Endothelial cell (in vitro differentiated cells): ENCODE measurements at regions not wholly inside any gene's neighbourhood (a gene's known extent, or its start where the extent isn't known, plus 50 kb on each side); places are given as distances from the start of the nearest gene placed in this dataset.

Experiments
- DNase-seq: peaks from one replicate; pipeline ENCODE4 v3.0.0; 2021; ENCODE audit warnings: low spot score
- H3K27ac Mint-ChIP-seq: one replicate; pipeline ENCODE4 v1.8.0; 2021; ENCODE audit warnings: mixed read lengths, inconsistent platforms; ENCODE audit not compliant: unreplicated experiment
- H3K27me3 Mint-ChIP-seq: one replicate; pipeline ENCODE4 v1.8.0; 2021; ENCODE audit warnings: mild to moderate bottlenecking, moderate library complexity, mixed read lengths, inconsistent platforms; ENCODE audit not compliant: unreplicated experiment
- H3K36me3 Mint-ChIP-seq: one replicate; pipeline ENCODE4 v1.8.0; 2021; ENCODE audit warnings: mild to moderate bottlenecking, low read depth, mixed read lengths, inconsistent platforms; ENCODE audit not compliant: unreplicated experiment
- H3K4me1 Mint-ChIP-seq: one replicate; pipeline ENCODE4 v1.8.0; 2021; ENCODE audit warnings: mild to moderate bottlenecking, mixed read lengths, inconsistent platforms; ENCODE audit not compliant: unreplicated experiment
- H3K4me3 Mint-ChIP-seq: one replicate; pipeline ENCODE4 v1.8.0; 2021; ENCODE audit warnings: mild to moderate bottlenecking, mixed read lengths, inconsistent platforms; ENCODE audit not compliant: unreplicated experiment
- H3K9me3 Mint-ChIP-seq: one replicate; pipeline ENCODE4 v1.8.0; 2021; ENCODE audit warnings: mixed read lengths, inconsistent platforms; ENCODE audit not compliant: unreplicated experiment
- TF ChIP-seq, protein P1 (sequence below): fragments of 200-600 bp; sonication (generic); IDR thresholded peaks from one replicate; pipeline ENCODE4 v1.5.0; 2021; ENCODE audit warnings: antibody characterized with exemption; ENCODE audit not compliant: unreplicated experiment

DNA sequence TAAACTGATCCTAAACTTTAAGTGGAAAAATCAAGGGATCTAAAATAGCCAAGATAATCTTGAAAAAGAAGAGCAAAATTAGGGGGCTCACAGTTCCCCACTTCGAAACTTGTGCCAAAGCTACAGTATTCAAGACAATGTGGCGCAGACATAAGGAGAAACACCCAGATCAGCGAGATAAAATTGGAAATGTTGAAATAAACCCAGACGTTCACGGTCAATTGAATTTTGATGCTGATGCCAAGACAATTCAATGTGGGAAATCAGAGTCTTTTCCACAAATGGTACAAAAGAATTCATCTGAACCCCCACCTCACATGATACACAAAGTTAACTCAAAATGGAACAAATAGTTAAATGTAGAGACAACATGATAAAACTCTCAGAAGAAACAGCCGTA lies 601.6 kb downstream of the BRD1 start:
- TF ChIP-seq, protein P1, sequence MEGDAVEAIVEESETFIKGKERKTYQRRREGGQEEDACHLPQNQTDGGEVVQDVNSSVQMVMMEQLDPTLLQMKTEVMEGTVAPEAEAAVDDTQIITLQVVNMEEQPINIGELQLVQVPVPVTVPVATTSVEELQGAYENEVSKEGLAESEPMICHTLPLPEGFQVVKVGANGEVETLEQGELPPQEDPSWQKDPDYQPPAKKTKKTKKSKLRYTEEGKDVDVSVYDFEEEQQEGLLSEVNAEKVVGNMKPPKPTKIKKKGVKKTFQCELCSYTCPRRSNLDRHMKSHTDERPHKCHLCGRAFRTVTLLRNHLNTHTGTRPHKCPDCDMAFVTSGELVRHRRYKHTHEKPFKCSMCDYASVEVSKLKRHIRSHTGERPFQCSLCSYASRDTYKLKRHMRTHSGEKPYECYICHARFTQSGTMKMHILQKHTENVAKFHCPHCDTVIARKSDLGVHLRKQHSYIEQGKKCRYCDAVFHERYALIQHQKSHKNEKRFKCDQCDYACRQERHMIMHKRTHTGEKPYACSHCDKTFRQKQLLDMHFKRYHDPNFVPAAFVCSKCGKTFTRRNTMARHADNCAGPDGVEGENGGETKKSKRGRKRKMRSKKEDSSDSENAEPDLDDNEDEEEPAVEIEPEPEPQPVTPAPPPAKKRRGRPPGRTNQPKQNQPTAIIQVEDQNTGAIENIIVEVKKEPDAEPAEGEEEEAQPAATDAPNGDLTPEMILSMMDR, result no peak
- Mint-ChIP-seq H3K27ac (no peak overlapping the region), H3K27me3 (peaks cover 2% of the 10 kb centered on the region), H3K9me3 (no peaks in the 10 kb centered on the region), H3K4me1 (no peaks in the 10 kb centered on the region), H3K36me3 (no peaks in the 10 kb centered on the region), H3K4me3 (no peak overlapping the region)
- DNase-seq, result no peak

DNA sequence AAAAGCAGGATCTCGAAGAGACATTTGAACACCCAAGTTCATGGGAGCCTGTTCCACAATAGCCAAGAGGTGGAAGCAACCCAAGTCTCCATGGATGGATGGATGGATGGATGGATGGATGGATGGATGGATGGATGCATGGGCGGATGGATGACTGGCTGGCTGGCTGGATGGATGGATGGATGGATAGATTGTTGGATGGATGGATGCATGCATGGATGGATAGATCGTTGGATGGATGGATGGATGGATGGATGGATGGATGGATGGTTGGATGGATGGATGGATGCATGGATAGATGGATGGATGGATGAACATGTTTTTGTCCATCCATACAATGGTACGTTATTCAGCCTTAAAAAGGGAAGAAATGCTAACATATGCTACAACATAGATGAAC lies 603.4 kb downstream of the BRD1 start:
- Mint-ChIP-seq H3K36me3 (no peaks in the 10 kb centered on the region), H3K4me3 (no peak overlapping the region), H3K4me1 (no peaks in the 10 kb centered on the region), H3K27ac (no peak overlapping the region), H3K27me3 (peaks cover 2% of the 10 kb centered on the region), H3K9me3 (no peaks in the 10 kb centered on the region)
- no peak for DNase-seq
- TF ChIP-seq, protein P1, result no peak

DNA sequence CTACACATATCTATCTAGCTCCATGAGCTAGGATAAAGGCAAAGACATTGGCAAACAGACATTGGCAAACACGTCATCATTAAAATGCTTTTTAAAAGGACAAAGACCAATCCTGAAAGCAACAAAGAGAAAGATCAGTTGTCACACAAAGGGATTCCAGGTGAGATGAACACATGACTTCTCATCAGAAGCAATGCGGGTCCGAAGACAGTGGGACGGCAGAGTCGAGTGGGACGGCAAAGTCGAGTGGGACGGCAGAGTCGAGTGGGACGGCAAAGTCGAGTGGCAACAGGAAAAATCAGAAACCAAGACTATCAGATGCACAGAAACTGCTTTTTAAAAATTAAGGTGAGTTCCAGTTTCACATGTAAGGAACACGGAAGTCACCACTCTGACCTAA lies 609.5 kb downstream of the BRD1 start:
- Mint-ChIP-seq H3K27me3 (peaks cover 2% of the 10 kb centered on the region), H3K36me3 (no peaks in the 10 kb centered on the region), H3K4me3 (no peak overlapping the region), H3K4me1 (no peaks in the 10 kb centered on the region), H3K9me3 (no peaks in the 10 kb centered on the region), H3K27ac (no peak overlapping the region)
- DNase-seq, result no peak
- TF ChIP-seq, protein P1, result no peak

DNA sequence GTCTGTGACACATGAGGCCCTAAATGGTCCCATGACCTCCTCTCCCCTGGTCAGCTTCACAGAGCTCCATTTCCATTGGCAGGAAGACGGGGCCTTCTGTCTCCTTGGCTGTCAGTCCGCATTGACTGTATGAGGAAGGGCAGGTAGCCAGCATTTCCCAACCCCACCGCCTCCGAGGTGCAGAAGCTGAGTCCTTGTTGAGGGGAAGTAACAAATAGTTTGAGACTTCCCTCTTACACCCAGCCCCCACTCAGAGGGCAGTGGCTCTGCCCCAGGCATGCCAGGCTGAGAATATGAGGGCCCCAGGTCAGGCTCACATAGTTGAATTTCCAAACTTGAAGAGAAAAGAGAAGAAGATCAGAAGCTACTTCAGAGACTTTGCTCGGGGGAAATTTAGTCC lies 611.1 kb downstream of the BRD1 start:
- H3K27ac Mint-ChIP-seq, result no peak overlapping the region
- TF ChIP-seq, protein P1, result no peak
- no peaks in the 10 kb centered on the region for H3K9me3 Mint-ChIP-seq
- H3K27me3 Mint-ChIP-seq, result peaks cover 2% of the 10 kb centered on the region
- H3K36me3 Mint-ChIP-seq, result no peaks in the 10 kb centered on the region
- no peak overlapping the region for H3K4me3 Mint-ChIP-seq
- no peak for DNase-seq
- no peaks in the 10 kb centered on the region for H3K4me1 Mint-ChIP-seq

DNA sequence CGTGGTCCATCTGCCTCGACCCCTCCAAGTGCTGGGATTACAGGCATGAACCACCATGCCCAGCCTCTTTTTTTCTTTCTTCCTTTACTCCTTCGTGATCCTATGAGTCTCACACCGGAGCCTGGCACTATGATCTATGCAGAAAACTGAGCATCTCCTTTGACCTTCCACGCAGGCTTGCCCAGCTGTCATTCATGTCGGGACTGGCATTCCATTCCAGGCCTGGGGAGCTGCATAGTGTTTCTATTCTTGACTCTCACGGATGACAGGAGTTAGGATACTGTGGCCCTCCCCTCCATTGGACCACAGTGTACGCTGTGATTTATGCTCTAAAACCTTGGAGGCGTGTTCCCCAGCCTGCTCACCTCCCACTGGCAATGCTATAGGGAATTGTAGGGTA lies 611.8 kb downstream of the BRD1 start:
- TF ChIP-seq, protein P1, result no peak
- Mint-ChIP-seq H3K4me1 (no peaks in the 10 kb centered on the region), H3K27me3 (peaks cover 2% of the 10 kb centered on the region), H3K9me3 (no peaks in the 10 kb centered on the region), H3K36me3 (no peaks in the 10 kb centered on the region), H3K27ac (no peak overlapping the region), H3K4me3 (no peak overlapping the region)
- DNase-seq, result no peak
